ENCODE measurements at regions not wholly inside any gene's neighbourhood (a gene's known extent, or its start where the extent isn't known, plus 50 kb on each side); places are given as distances from the start of the nearest gene placed in this dataset.
A peak's percentile ranks its signal among the peaks of the same experiment; 100 is the strongest.

- Histone ChIP-seq H3K36me3 (ENCODE audit: control insufficient read depth in 2 of 2, insufficient read depth in 1 of 2, low read length in 2 of 2) (no peaks in the 10 kb centered on the region), H3K4me3 (ENCODE audit: low read depth, low read length) (no peak overlapping the region), H3K4me1 (ENCODE audit: control insufficient read depth, insufficient read depth, low read length) (no peaks in the 10 kb centered on the region), H3K27ac (ENCODE audit: extremely low read depth, low read depth, low read length) (no peak overlapping the region), H3K9me3 (ENCODE audit: control insufficient read depth, insufficient read depth, low read depth, low read length) (no peaks in the 10 kb centered on the region)
- CTCF ChIA-PET, result interaction anchor here (0.6 kb wide), 1 partner anchor 17 kb away, joined by 3 read pairs; no protein-coding TSS in a partner anchor
- POLR2A ChIA-PET, result no interaction called here
- TF ChIP-seq ZBTB17 (tag by site-specific recombination; IDR thresholded peaks at IDR 0.05) (peak; percentile 33), ZNF561 (tag by site-specific recombination; IDR thresholded peaks at IDR 0.05; ENCODE audit: borderline replicate concordance) (no peak), PRDM10 (tag by site-specific recombination; IDR thresholded peaks at IDR 0.05) (no peak), ZNF114 (tag by site-specific recombination; IDR thresholded peaks at IDR 0.05) (no peak)
These were observed 362.4 kb downstream of the CYRIA start for GRCh38 chr2:16303273-16303577.

GRCh38 chr2:16302431-16303272, 362.3 kb downstream of the MYCN start:
- H3K27ac ChIP-seq (ENCODE audit: extremely low read depth, low read depth, low read length), result no peak overlapping the region
- no peak overlapping the region for H3K4me3 ChIP-seq (ENCODE audit: low read depth, low read length)
- no peaks in the 10 kb centered on the region for H3K36me3 ChIP-seq (ENCODE audit: control insufficient read depth in 2 of 2, insufficient read depth in 1 of 2, low read length in 2 of 2)
- no peaks in the 10 kb centered on the region for H3K9me3 ChIP-seq (ENCODE audit: control insufficient read depth, insufficient read depth, low read depth, low read length)
- ChIA-PET CTCF (interaction anchor here (0.6 to 1.0 kb wide), 3 partner anchors 16 to 185 kb away, joined by 3 read pairs; no protein-coding TSS in a partner anchor), POLR2A (no interaction called here)
- no peaks in the 10 kb centered on the region for H3K4me1 ChIP-seq (ENCODE audit: control insufficient read depth, insufficient read depth, low read length)
- TF ChIP-seq ATF2 (tag by site-specific recombination; IDR thresholded peaks at IDR 0.05; ENCODE audit: low read depth) (no peak), ZNF449 (tag by site-specific recombination; IDR thresholded peaks at IDR 0.05) (no peak), ZNF560 (tag by site-specific recombination; IDR thresholded peaks at IDR 0.05; ENCODE audit: borderline replicate concordance) (no peak), ZNF513 (tag by site-specific recombination; IDR thresholded peaks at IDR 0.05) (no peak), MZF1 (tag by site-specific recombination; IDR thresholded peaks at IDR 0.05; ENCODE audit: borderline replicate concordance) (no peak), WT1 (tag by site-specific recombination; IDR thresholded peaks at IDR 0.05) (no peak), ZNF777 (tag by site-specific recombination; IDR thresholded peaks at IDR 0.05; ENCODE audit: borderline replicate concordance) (no peak), ZNF37A (tag by site-specific recombination; IDR thresholded peaks at IDR 0.05) (no peak), PRDM4 (tag by site-specific recombination; IDR thresholded peaks at IDR 0.05) (no peak), ZNF530 (tag by site-specific recombination; IDR thresholded peaks at IDR 0.05; ENCODE audit: low read depth) (no peak), ZNF660 (tag by site-specific recombination; IDR thresholded peaks at IDR 0.05) (no peak), MEIS1 (CRISPR knock-in tag; IDR thresholded peaks at IDR 0.05; ENCODE audit: borderline replicate concordance) (no peak), ZXDB (tag by site-specific recombination; IDR thresholded peaks at IDR 0.05) (no peak), ZNF645 (tag by site-specific recombination; IDR thresholded peaks at IDR 0.05) (no peak), GLI4 (tag by site-specific recombination; IDR thresholded peaks at IDR 0.05) (no peak), KLF10 (tag by site-specific recombination; IDR thresholded peaks at IDR 0.05) (no peak), ZNF362 (tag by site-specific recombination; IDR thresholded peaks at IDR 0.05) (no peak)
